Endothelial cell of umbilical vein (primary cell): ENCODE measurements at regions not wholly inside any gene's neighbourhood (a gene's known extent, or its start where the extent isn't known, plus 50 kb on each side); places are given as distances from the start of the nearest gene placed in this dataset.

Experiments
- BruUV-seq: library from RNA; stranded (reverse); fragments of 400-500 nt; replicated peaks from 2 replicates; lab custom pipeline; 2021; lab: Mats Ljungman, UMichigan
- CTCF ChIA-PET: fragments of 300-600, 350-600 bp; sonication (Branson Sonifier 250); formaldehyde crosslinking; loops from one replicate; lab custom pipeline; 2021; ENCODE audit warnings: antibody characterized with exemption, inconsistent platforms; lab: Charles Lee
- POLR2A ChIA-PET: fragments of 300-600, 350-600 bp; sonication (Branson Sonifier 250); formaldehyde crosslinking; loops from one replicate; lab custom pipeline; 2021; ENCODE audit warnings: antibody characterized with exemption, inconsistent platforms; lab: Charles Lee
- DNase-seq: peaks from one replicate; pipeline ENCODE4 v3.0.0-alpha.2; 2011; ENCODE audit warnings: low read depth, low spot score
- FAIRE-seq: peaks from 2 replicates; lab custom pipeline; 2011; peaks lifted over from hg19 to GRCh38; lab: Jason Lieb, UNC
- H2AFZ ChIP-seq: 2 replicates; pipeline ENCODE4 v1.6.0; 2012; ENCODE audit warnings: low read depth, low read length, control low read depth, inconsistent platforms
- H3K27ac ChIP-seq: 2 replicates; pipeline ENCODE4 v1.5.1; 2011; ENCODE audit warnings: low read depth, mild to moderate bottlenecking, control low read depth, low read length, moderate library complexity; ENCODE audit not compliant: insufficient read depth
- H3K27me3 ChIP-seq, 2 experiments: 2 replicates each; pipeline versions ENCODE4 v1.6.0 to v1.6.1; 2011; ENCODE audit warnings: low read length in 2 of 2, mixed read lengths in 1 of 2; ENCODE audit not compliant: control insufficient read depth in 2 of 2, insufficient read depth in 2 of 2
- H3K36me3 ChIP-seq, 2 experiments: 2 replicates in 1 of 2; 3 replicates in 1 of 2; pipeline ENCODE4 v1.5.1; 2011; ENCODE audit warnings: low read length in 2 of 2, mild to moderate bottlenecking in 1 of 2, moderate library complexity in 1 of 2; ENCODE audit not compliant: control insufficient read depth in 2 of 2, insufficient read depth in 2 of 2; ENCODE audit errors: extremely low read depth in 1 of 2
- H3K4me1 ChIP-seq: 3 replicates; pipeline ENCODE4 v1.5.1; 2011; ENCODE audit warnings: mild to moderate bottlenecking, low read length; ENCODE audit not compliant: control insufficient read depth, insufficient read depth; ENCODE audit errors: extremely low read depth
- H3K4me2 ChIP-seq: 2 replicates; pipeline ENCODE4 v1.6.1; 2011; ENCODE audit warnings: low read length, control low read depth, mixed read lengths; ENCODE audit not compliant: insufficient read depth
- H3K4me3 ChIP-seq, 3 experiments: fragments of 200-600 bp in 1 of 3; sonication (generic), shearing (Covaris generic) in 1 of 3; replicated peaks in 1 of 3; 2 replicates each; pipeline ENCODE4 v1.5.1; 2011 to 2016; ENCODE audit warnings: control low read depth in 3 of 3, low read length in 3 of 3, mild to moderate bottlenecking in 2 of 3, inconsistent platforms in 1 of 3, low read depth in 1 of 3, moderate library complexity in 1 of 3; ENCODE audit not compliant: insufficient read depth in 1 of 3
- H3K79me2 ChIP-seq: 2 replicates; pipeline ENCODE4 v1.6.0; 2012; ENCODE audit warnings: low read length, inconsistent platforms; ENCODE audit not compliant: control insufficient read depth, insufficient read depth
- H3K9ac ChIP-seq: replicated peaks from 2 replicates; pipeline ENCODE3; 2011; ENCODE audit warnings: low read length, control low read depth; ENCODE audit not compliant: insufficient read depth; ENCODE audit errors: extremely low read depth
- H3K9me1 ChIP-seq: replicated peaks from 3 replicates; pipeline ENCODE4 v1.6.0; 2011; ENCODE audit warnings: mild to moderate bottlenecking, low read length; ENCODE audit not compliant: control insufficient read depth, insufficient read depth; ENCODE audit errors: extremely low read depth
- H3K9me3 ChIP-seq: replicated peaks from 2 replicates; pipeline ENCODE4 v1.5.1; 2012; ENCODE audit warnings: low read length, inconsistent platforms; ENCODE audit not compliant: control insufficient read depth, insufficient read depth
- H4K20me1 ChIP-seq: replicated peaks from 2 replicates; pipeline ENCODE3; 2011; ENCODE audit warnings: mild to moderate bottlenecking, low read length; ENCODE audit not compliant: control insufficient read depth, insufficient read depth; ENCODE audit errors: extremely low read depth
- CTCF ChIP-seq, 2 donors: IDR thresholded peaks; 1 replicate in 1 of 2; 2 replicates in 1 of 2; pipeline ENCODE4 v1.5.1; 2011; ENCODE audit warnings: low read length in 2 of 2, mild to moderate bottlenecking in 2 of 2, moderate library complexity in 2 of 2, control low read depth in 1 of 2, inconsistent platforms in 1 of 2, low read depth in 1 of 2; ENCODE audit not compliant: insufficient read depth in 1 of 2; ENCODE audit errors: extremely low read depth in 1 of 2
- EZH2 ChIP-seq: IDR thresholded peaks from 2 replicates; pipeline ENCODE4 v1.6.1; 2012; ENCODE audit warnings: borderline replicate concordance, low read depth, mild to moderate bottlenecking, moderate library complexity, low read length, inconsistent platforms; ENCODE audit not compliant: severe bottlenecking
- FOS ChIP-seq: IDR thresholded peaks from 2 replicates; pipeline ENCODE4 v1.6.1; 2011; ENCODE audit warnings: mild to moderate bottlenecking, low read length, moderate library complexity, borderline replicate concordance; ENCODE audit not compliant: insufficient read depth
- GATA2 ChIP-seq: IDR thresholded peaks from 2 replicates; pipeline ENCODE4 v1.7.0; 2011; ENCODE audit warnings: low read depth, mild to moderate bottlenecking, moderate library complexity, mixed read lengths, low read length; ENCODE audit not compliant: insufficient read length, insufficient read depth
- JUN ChIP-seq: IDR thresholded peaks from 2 replicates; pipeline ENCODE4 v1.6.1; 2011; ENCODE audit warnings: borderline replicate concordance, low read depth; ENCODE audit not compliant: insufficient read length, insufficient read depth
- MAX ChIP-seq: IDR thresholded peaks from 2 replicates; pipeline ENCODE4 v1.6.1; 2011; ENCODE audit not compliant: insufficient read depth, insufficient read length
- MYC ChIP-seq: IDR thresholded peaks from one replicate; pipeline ENCODE4 v1.6.1; 2011; ENCODE audit warnings: mild to moderate bottlenecking, low read depth, low read length
- POLR2A ChIP-seq: IDR thresholded peaks from 2 replicates; pipeline ENCODE4 v1.6.1; 2012; ENCODE audit warnings: low read depth, mild to moderate bottlenecking, control low read depth, low read length
- POLR2AphosphoS5 ChIP-seq: IDR thresholded peaks from 2 replicates; pipeline ENCODE4 v1.6.1; 2012; ENCODE audit warnings: low read depth, mild to moderate bottlenecking, control low read depth, low read length, moderate library complexity; ENCODE audit not compliant: insufficient read depth
- dilution Hi-C: fragments of 300-500 bp; cut with MboI; formaldehyde crosslinking; loops from one replicate; pipeline ENCODE4 v1.15.0; 2019; ENCODE audit warnings: low sequenced_read_pairs; ENCODE audit not compliant: extremely low pct_ligation_motif_present
- intact Hi-C: fragments of 100-400 bp; cut with micrococcal nuclease; formaldehyde crosslinking; loops from one replicate; pipeline ENCODE4 v1.10.0; 2022

GRCh38 chr3:190204200-190204599 is 83.5 kb upstream of the P3H2 start:
- H3K9ac ChIP-seq, result no peak overlapping the region
- dilution Hi-C loops (loop anchor here (25.0 kb wide), 1 partner anchor 242 kb away; no protein-coding TSS in a partner anchor), intact Hi-C loops (loop anchor here (5.0 kb wide), 1 partner anchor 82 kb away; the partner anchor contains the start of gene P3H2)
- H3K36me3 ChIP-seq, result no peaks in the 10 kb centered on the region
- ChIA-PET POLR2A (no interaction called here), CTCF (interaction anchor here (0.8 to 2.3 kb wide), 5 partner anchors 21 to 242 kb away, joined by 3 to 10 read pairs (median 5); partner anchors contain the start of gene CLDN1)
- no peak overlapping the region for H3K4me3 ChIP-seq
- DNase-seq, result no peak
- H2AFZ ChIP-seq, result no peak overlapping the region
- no peaks in the 10 kb centered on the region for H3K79me2 ChIP-seq
- no peak for FAIRE-seq
- no peak overlapping the region for H3K4me2 ChIP-seq
- no peaks in the 10 kb centered on the region for H4K20me1 ChIP-seq
- no peaks in the 10 kb centered on the region for H3K9me1 ChIP-seq
- no peaks in the 10 kb centered on the region for H3K9me3 ChIP-seq
- no peaks in the 10 kb centered on the region for H3K4me1 ChIP-seq
- TF ChIP-seq MYC, result no peak
- no peak for TF ChIP-seq GATA2
- TF ChIP-seq POLR2AphosphoS5, result no peak
- TF ChIP-seq POLR2A, result no peak
- no peak for TF ChIP-seq FOS
- no peak for TF ChIP-seq EZH2
- TF ChIP-seq MAX, result no peak
- TF ChIP-seq JUN, result no peak
- TF ChIP-seq CTCF (IDR thresholded peaks at IDR 0.05; ENCODE audit: extremely low read depth in 1 of 2, insufficient read depth in 1 of 2, low read depth in 1 of 2, low read length in 2 of 2), result no peak
- H3K27ac ChIP-seq, result no peak overlapping the region
- BruUV-seq, result no TSS peak
- H3K27me3 ChIP-seq, result peaks cover 0 to 2% of the 10 kb centered on the region in 2 experiments
